SK-N-SH (cell line): ENCODE measurements at regions not wholly inside any gene's neighbourhood (a gene's known extent, or its start where the extent isn't known, plus 50 kb on each side); places are given as distances from the start of the nearest gene placed in this dataset.

Experiments
- CTCF ChIP-seq: fragments of 200-600 bp; sonication (generic); IDR thresholded peaks from 2 replicates; pipeline ENCODE4 v1.6.1; 2017; ENCODE audit warnings: antibody characterized with exemption, mild to moderate bottlenecking, moderate library complexity
- ELF1 ChIP-seq: IDR thresholded peaks from 2 replicates; pipeline ENCODE4 v1.4.0; 2012
- EZH2phosphoT487 ChIP-seq: fragments of 200-600 bp; sonication (generic); IDR thresholded peaks from 2 replicates; pipeline ENCODE4 v1.6.1; 2017; ENCODE audit warnings: low read depth, mixed run types, mild to moderate bottlenecking, antibody characterized with exemption, moderate library complexity, borderline replicate concordance
- GATA2 ChIP-seq: sonication (generic); formaldehyde crosslinking; IDR thresholded peaks from 2 replicates; pipeline ENCODE4 v1.5.0; 2020; ENCODE audit warnings: mild to moderate bottlenecking, missing genetic modification reagents
- NFIC ChIP-seq: IDR thresholded peaks from 2 replicates; pipeline ENCODE4 v1.4.0; 2012; ENCODE audit warnings: borderline replicate concordance
- NRF1 ChIP-seq: IDR thresholded peaks from 2 replicates; pipeline ENCODE4 v1.6.1; 2012; ENCODE audit warnings: low read depth, mild to moderate bottlenecking, low read length
- POLR2AphosphoS5 ChIP-seq: IDR thresholded peaks from 2 replicates; pipeline ENCODE4 v1.6.1; 2012; ENCODE audit warnings: low read depth, low read length
- RAD21 ChIP-seq: IDR thresholded peaks from 2 replicates; pipeline ENCODE4 v1.6.1; 2012; ENCODE audit warnings: mild to moderate bottlenecking, low read length
- REST ChIP-seq: IDR thresholded peaks from 2 replicates; pipeline ENCODE4 v1.6.1; 2012; ENCODE audit warnings: mild to moderate bottlenecking, low read depth, low read length, moderate library complexity
- RFX5 ChIP-seq: IDR thresholded peaks from 2 replicates; pipeline ENCODE4 v1.6.1; 2012; ENCODE audit warnings: mild to moderate bottlenecking, improper control_type of control experiment, low read length
- SMC3 ChIP-seq: IDR thresholded peaks from 2 replicates; pipeline ENCODE4 v1.6.1; 2012; ENCODE audit warnings: low read depth, low read length, improper control_type of control experiment

GRCh38 chr12:94057262-94058151 is 90.9 kb upstream of the PLXNC1 start:
- TF ChIP-seq NRF1, result no peak
- TF ChIP-seq CTCF, result no peak
- no peak for TF ChIP-seq SMC3
- no peak for TF ChIP-seq ELF1
- no peak for TF ChIP-seq RAD21
- no peak for TF ChIP-seq POLR2AphosphoS5
- TF ChIP-seq REST, result no peak
- TF ChIP-seq RFX5, result no peak
- no peak for TF ChIP-seq EZH2phosphoT487
- TF ChIP-seq NFIC, result no peak
- no peak for TF ChIP-seq GATA2 (CRISPR knock-in tag)
